Large intestine (tissue), 3 donors: ENCODE measurements at regions not wholly inside any gene's neighbourhood (a gene's known extent, or its start where the extent isn't known, plus 50 kb on each side); places are given as distances from the start of the nearest gene placed in this dataset.

Experiments used
- DNase-seq, 2 donors: peaks; one replicate each; pipeline versions ENCODE4 v3.0.0 to v3.0.0-alpha.2; 2013
- H3K27ac ChIP-seq: one replicate; pipeline ENCODE4 v1.5.1; 2013; ENCODE audit warnings: low read length
- H3K27me3 ChIP-seq: 2 replicates; pipeline ENCODE4 v1.6.1; 2013; ENCODE audit warnings: low read length; ENCODE audit not compliant: control insufficient read depth, insufficient read depth
- H3K36me3 ChIP-seq: 2 replicates; pipeline ENCODE4 v1.6.1; 2013; ENCODE audit warnings: low read length; ENCODE audit not compliant: control insufficient read depth, insufficient read depth
- H3K4me1 ChIP-seq: one replicate; pipeline ENCODE4 v1.6.1; 2013; ENCODE audit warnings: low read length; ENCODE audit not compliant: control insufficient read depth, insufficient read depth
- H3K4me3 ChIP-seq: one replicate; pipeline ENCODE4 v1.5.1; 2013; ENCODE audit warnings: low read length
- H3K9me3 ChIP-seq: one replicate; pipeline ENCODE4 v1.6.1; 2013; ENCODE audit warnings: mild to moderate bottlenecking, low read depth, low read length, moderate library complexity; ENCODE audit not compliant: control insufficient read depth
- WGBS: methylation state at CpG from one replicate; pipeline ENCODE4 v1.1.5; 2013; ENCODE audit warnings: low lambda C conversion rate; ENCODE audit not compliant: insufficient coverage; 5-methylcytosine and 5-hydroxymethylcytosine counted together

- Histone ChIP-seq H3K4me1 (no peaks in the 10 kb centered on the region), H3K27me3 (no peaks in the 10 kb centered on the region), H3K9me3 (no peaks in the 10 kb centered on the region), H3K4me3 (no peak overlapping the region), H3K36me3 (no peaks in the 10 kb centered on the region), H3K27ac (no peak overlapping the region)
- DNase-seq, result no peak
- 86% methylated on average over 2 of the region's 2 CpGs for WGBS
Observed at GRCh38 chr5:74073257-74073656, 447.3 kb downstream of the ARHGEF28 start.

- WGBS, result 80% methylated on average over 1 of the region's 1 CpG
- no peak for DNase-seq
- no peaks in the 10 kb centered on the region for H3K27me3 ChIP-seq
- H3K9me3 ChIP-seq, result no peaks in the 10 kb centered on the region
- H3K27ac ChIP-seq, result no peak overlapping the region
- H3K4me1 ChIP-seq, result no peaks in the 10 kb centered on the region
- no peak overlapping the region for H3K4me3 ChIP-seq
- no peaks in the 10 kb centered on the region for H3K36me3 ChIP-seq
Observed at GRCh38 chr5:74072646-74073045, 446.6 kb downstream of the ARHGEF28 start.

- no peaks in the 10 kb centered on the region for H3K9me3 ChIP-seq
- H3K27me3 ChIP-seq, result no peaks in the 10 kb centered on the region
- H3K4me1 ChIP-seq, result no peaks in the 10 kb centered on the region
- DNase-seq, result no peak
- H3K4me3 ChIP-seq, result no peak overlapping the region
- H3K36me3 ChIP-seq, result no peaks in the 10 kb centered on the region
- H3K27ac ChIP-seq, result no peak overlapping the region
- no CpG with 5 or more reads among the region's 3 CpGs for WGBS
Observed at GRCh38 chr5:74070766-74071165, 444.8 kb downstream of the ARHGEF28 start.

- no peak overlapping the region for H3K27ac ChIP-seq
- no CpG with 5 or more reads among the region's 4 CpGs for WGBS
- H3K36me3 ChIP-seq, result no peaks in the 10 kb centered on the region
- no peak for DNase-seq
- no peaks in the 10 kb centered on the region for H3K9me3 ChIP-seq
- no peaks in the 10 kb centered on the region for H3K27me3 ChIP-seq
- H3K4me3 ChIP-seq, result no peak overlapping the region
- H3K4me1 ChIP-seq, result no peaks in the 10 kb centered on the region
Observed at GRCh38 chr5:74069741-74070140, 443.7 kb downstream of the ARHGEF28 start.

- no peaks in the 10 kb centered on the region for H3K4me1 ChIP-seq
- no peaks in the 10 kb centered on the region for H3K36me3 ChIP-seq
- no peaks in the 10 kb centered on the region for H3K9me3 ChIP-seq
- H3K4me3 ChIP-seq, result no peak overlapping the region
- no peaks in the 10 kb centered on the region for H3K27me3 ChIP-seq
- DNase-seq, result no peak
- 81% methylated on average over 4 of the region's 5 CpGs for WGBS
- no peak overlapping the region for H3K27ac ChIP-seq
Observed at GRCh38 chr5:74067748-74068541, 441.9 kb downstream of the ARHGEF28 start.

GRCh38 chr5:74064911-74065310 is 438.9 kb downstream of the ARHGEF28 start:
- Histone ChIP-seq H3K36me3 (no peaks in the 10 kb centered on the region), H3K4me3 (no peak overlapping the region), H3K27me3 (no peaks in the 10 kb centered on the region), H3K9me3 (no peaks in the 10 kb centered on the region), H3K4me1 (no peaks in the 10 kb centered on the region), H3K27ac (no peak overlapping the region)
- no peak for DNase-seq
- WGBS, result 93% methylated on average over 2 of the region's 3 CpGs

- H3K27me3 ChIP-seq, result no peaks in the 10 kb centered on the region
- no peaks in the 10 kb centered on the region for H3K4me1 ChIP-seq
- no peak for DNase-seq
- H3K27ac ChIP-seq, result no peak overlapping the region
- no peaks in the 10 kb centered on the region for H3K9me3 ChIP-seq
- H3K36me3 ChIP-seq, result no peaks in the 10 kb centered on the region
- H3K4me3 ChIP-seq, result no peak overlapping the region
Observed at GRCh38 chr5:74064225-74064624, 438.2 kb downstream of the ARHGEF28 start.

GRCh38 chr5:74063821-74064220 is 437.8 kb downstream of the ARHGEF28 start:
- no peaks in the 10 kb centered on the region for H3K9me3 ChIP-seq
- H3K36me3 ChIP-seq, result no peaks in the 10 kb centered on the region
- no peak overlapping the region for H3K4me3 ChIP-seq
- no peaks in the 10 kb centered on the region for H3K27me3 ChIP-seq
- H3K27ac ChIP-seq, result no peak overlapping the region
- peak in 1 of 2 donors; percentile 4 for DNase-seq
- no CpG with 5 or more reads among the region's 3 CpGs for WGBS
- no peaks in the 10 kb centered on the region for H3K4me1 ChIP-seq

GRCh38 chr5:74063346-74063745 is 437.4 kb downstream of the ARHGEF28 start:
- Histone ChIP-seq H3K9me3 (no peaks in the 10 kb centered on the region), H3K27ac (no peak overlapping the region), H3K27me3 (no peaks in the 10 kb centered on the region), H3K4me1 (no peaks in the 10 kb centered on the region), H3K4me3 (no peak overlapping the region), H3K36me3 (no peaks in the 10 kb centered on the region)
- DNase-seq, result no peak
- 100% methylated on average over 2 of the region's 4 CpGs for WGBS

GRCh38 chr5:74061292-74061691 is 435.3 kb downstream of the ARHGEF28 start:
- WGBS, result no CpG with 5 or more reads among the region's 1 CpG
- no peak for DNase-seq
- H3K36me3 ChIP-seq, result no peaks in the 10 kb centered on the region
- H3K27ac ChIP-seq, result no peak overlapping the region
- H3K4me1 ChIP-seq, result no peaks in the 10 kb centered on the region
- no peak overlapping the region for H3K4me3 ChIP-seq
- H3K9me3 ChIP-seq, result no peaks in the 10 kb centered on the region
- H3K27me3 ChIP-seq, result no peaks in the 10 kb centered on the region

- Histone ChIP-seq H3K27me3 (no peaks in the 10 kb centered on the region), H3K27ac (no peak overlapping the region), H3K9me3 (no peaks in the 10 kb centered on the region), H3K4me3 (no peak overlapping the region), H3K4me1 (no peaks in the 10 kb centered on the region), H3K36me3 (no peaks in the 10 kb centered on the region)
- WGBS, result no CpG with 5 or more reads among the region's 1 CpG
- DNase-seq, result no peak
Observed at GRCh38 chr5:74059706-74060105, 433.7 kb downstream of the ARHGEF28 start.
